ENCODE measurements at regions not wholly inside any gene's neighbourhood (a gene's known extent, or its start where the extent isn't known, plus 50 kb on each side); places are given as distances from the start of the nearest gene placed in this dataset.

GRCh38 chr18:47334966-47335365, 83.5 kb upstream of the SKOR2 start:
- DNase-seq (ENCODE audit: low spot score in 2 of 2) = no peak
- TF ChIP-seq CTCF (IDR thresholded peaks at IDR 0.05) (no peak), EP300 (IDR thresholded peaks at IDR 0.05) (no peak), POLR2A (IDR thresholded peaks at IDR 0.05) (no peak)
- no peaks in the 10 kb centered on the region for H3K4me1 ChIP-seq

GRCh38 chr18:47333926-47334635, 82.6 kb upstream of the SKOR2 start:
- H3K4me3 ChIP-seq = no peak overlapping the region
- H3K36me3 ChIP-seq = no peaks in the 10 kb centered on the region
- H3K27me3 ChIP-seq = no peaks in the 10 kb centered on the region
- no peak overlapping the region for H3K27ac ChIP-seq
- no peaks in the 10 kb centered on the region for H3K9me3 ChIP-seq
- TF ChIP-seq CTCF (IDR thresholded peaks at IDR 0.05) (no peak), EP300 (IDR thresholded peaks at IDR 0.05) (no peak), POLR2A (IDR thresholded peaks at IDR 0.05) (no peak)
- WGBS, 2 donors = 70 to 73% methylated on average over 12 of the region's 12 CpGs
- H3K4me1 ChIP-seq = no peaks in the 10 kb centered on the region
- DNase-seq (ENCODE audit: low spot score in 2 of 2) = no peak

More at GRCh38 chr18:47334966-47335365, 83.5 kb upstream of the SKOR2 start:
- Histone ChIP-seq H3K27me3 (no peaks in the 10 kb centered on the region), H3K36me3 (no peaks in the 10 kb centered on the region), H3K9me3 (no peaks in the 10 kb centered on the region), H3K27ac (no peak overlapping the region), H3K4me3 (no peak overlapping the region)

GRCh38 chr18:47331641-47332040, 80.2 kb upstream of the SKOR2 start:
- TF ChIP-seq POLR2A (IDR thresholded peaks at IDR 0.05) (no peak), EP300 (IDR thresholded peaks at IDR 0.05) (no peak), CTCF (IDR thresholded peaks at IDR 0.05) (no peak)
- 44 to 62% methylated on average over 1 of the region's 1 CpG for WGBS, 2 donors
- no peak for DNase-seq (ENCODE audit: low spot score in 2 of 2)
- no peaks in the 10 kb centered on the region for H3K27me3 ChIP-seq
- H3K27ac ChIP-seq = no peak overlapping the region
- no peaks in the 10 kb centered on the region for H3K9me3 ChIP-seq
- H3K4me3 ChIP-seq = no peak overlapping the region
- H3K4me1 ChIP-seq = no peaks in the 10 kb centered on the region
- no peaks in the 10 kb centered on the region for H3K36me3 ChIP-seq

GRCh38 chr18:47331026-47331425, 79.6 kb upstream of the SKOR2 start:
- Histone ChIP-seq H3K4me3 (no peak overlapping the region), H3K4me1 (no peaks in the 10 kb centered on the region), H3K27ac (no peak overlapping the region), H3K27me3 (no peaks in the 10 kb centered on the region), H3K36me3 (no peaks in the 10 kb centered on the region), H3K9me3 (no peaks in the 10 kb centered on the region)
- WGBS, 2 donors = 66 to 73% methylated on average over 7 of the region's 7 CpGs
- no peak for DNase-seq (ENCODE audit: low spot score in 2 of 2)
- TF ChIP-seq POLR2A (IDR thresholded peaks at IDR 0.05) (no peak), CTCF (IDR thresholded peaks at IDR 0.05) (no peak), EP300 (IDR thresholded peaks at IDR 0.05) (no peak)

GRCh38 chr18:47323158-47323557, 71.7 kb upstream of the SKOR2 start:
- TF ChIP-seq POLR2A (IDR thresholded peaks at IDR 0.05) (no peak), CTCF (IDR thresholded peaks at IDR 0.05) (no peak), EP300 (IDR thresholded peaks at IDR 0.05) (no peak)
- H3K36me3 ChIP-seq = no peaks in the 10 kb centered on the region
- WGBS, 2 donors = 68 to 84% methylated on average over 3 of the region's 3 CpGs

More at GRCh38 chr18:47323158-47323557, 71.7 kb upstream of the SKOR2 start:
- Histone ChIP-seq H3K27ac (no peak overlapping the region), H3K27me3 (no peaks in the 10 kb centered on the region), H3K4me1 (no peaks in the 10 kb centered on the region), H3K4me3 (no peak overlapping the region), H3K9me3 (no peaks in the 10 kb centered on the region)
- DNase-seq (ENCODE audit: low spot score in 2 of 2) = no peak

Data from tibial nerve (tissue), 4 donors.